Mesenchymal stem cell (in vitro differentiated cells and primary cell): ENCODE measurements at regions not wholly inside any gene's neighbourhood (a gene's known extent, or its start where the extent isn't known, plus 50 kb on each side); places are given as distances from the start of the nearest gene placed in this dataset.

Experiments
- DNase-seq: peaks from one replicate; pipeline ENCODE4 v3.0.0-alpha.2; 2013
- H2AFZ ChIP-seq: one replicate; pipeline ENCODE4 v1.6.1; 2013; ENCODE audit warnings: low read depth, mild to moderate bottlenecking, control low read depth, inconsistent platforms, low read length, moderate library complexity
- H2AK5ac ChIP-seq: 2 replicates; pipeline ENCODE4 v1.6.1; 2013; ENCODE audit warnings: low read length, moderate library complexity, mild to moderate bottlenecking, inconsistent platforms; ENCODE audit not compliant: severe bottlenecking
- H2BK120ac ChIP-seq: one replicate; pipeline ENCODE4 v1.6.1; 2013; ENCODE audit warnings: low read depth, mild to moderate bottlenecking, inconsistent platforms, low read length, moderate library complexity
- H2BK12ac ChIP-seq, 2 experiments: one replicate each; pipeline ENCODE4 v1.6.1; 2013; ENCODE audit warnings: inconsistent platforms in 2 of 2, low read length in 2 of 2, mild to moderate bottlenecking in 2 of 2, moderate library complexity in 2 of 2, control low read depth in 1 of 2
- H2BK15ac ChIP-seq: one replicate; pipeline ENCODE4 v1.6.1; 2013; ENCODE audit warnings: mild to moderate bottlenecking, low read depth, inconsistent platforms; ENCODE audit not compliant: poor library complexity, severe bottlenecking
- H2BK5ac ChIP-seq: 2 replicates; pipeline ENCODE4 v1.6.1; 2013; ENCODE audit warnings: low read depth, mild to moderate bottlenecking, low read length, control low read depth, inconsistent platforms; ENCODE audit not compliant: poor library complexity, severe bottlenecking
- H3K14ac ChIP-seq, 2 experiments: one replicate each; pipeline ENCODE4 v1.6.1; 2013; ENCODE audit warnings: inconsistent platforms in 2 of 2, low read length in 2 of 2, control low read depth in 1 of 2, mild to moderate bottlenecking in 1 of 2, moderate library complexity in 1 of 2
- H3K18ac ChIP-seq, 2 experiments: one replicate each; pipeline ENCODE4 v1.6.1; 2013; ENCODE audit warnings: inconsistent platforms in 2 of 2, low read length in 2 of 2, control low read depth in 1 of 2, low read depth in 1 of 2, mild to moderate bottlenecking in 1 of 2
- H3K23ac ChIP-seq, 2 experiments: one replicate each; pipeline ENCODE4 v1.6.1; 2013; ENCODE audit warnings: inconsistent platforms in 2 of 2, low read length in 2 of 2, mild to moderate bottlenecking in 2 of 2, moderate library complexity in 2 of 2, control low read depth in 1 of 2
- H3K27ac ChIP-seq: 2 replicates; pipeline ENCODE4 v1.5.1; 2013; ENCODE audit warnings: mild to moderate bottlenecking, moderate library complexity, low read length, control low read depth, inconsistent platforms; ENCODE audit not compliant: poor library complexity, severe bottlenecking
- H3K27me3 ChIP-seq, 2 experiments: 2 replicates each; pipeline versions ENCODE4 v1.6.1 to v1.7.0; 2013; ENCODE audit warnings: low read length in 2 of 2, mild to moderate bottlenecking in 2 of 2, moderate library complexity in 2 of 2, control low read depth in 1 of 2, inconsistent platforms in 1 of 2; ENCODE audit not compliant: control insufficient read depth in 1 of 2, insufficient read depth in 1 of 2
- H3K36me3 ChIP-seq, 2 experiments: 2 replicates each; pipeline versions ENCODE4 v1.6.1 to v1.7.0; 2013; ENCODE audit warnings: low read length in 2 of 2, control low read depth in 1 of 2, inconsistent platforms in 1 of 2, low read depth in 1 of 2, mild to moderate bottlenecking in 1 of 2; ENCODE audit not compliant: insufficient read depth in 2 of 2, control insufficient read depth in 1 of 2
- H3K4ac ChIP-seq, 2 experiments: one replicate each; pipeline ENCODE4 v1.6.1; 2013; ENCODE audit warnings: inconsistent platforms in 2 of 2, low read length in 2 of 2, mild to moderate bottlenecking in 2 of 2, moderate library complexity in 2 of 2, control low read depth in 1 of 2, low read depth in 1 of 2
- H3K4me1 ChIP-seq: 2 replicates; pipeline ENCODE4 v1.6.1; 2013; ENCODE audit warnings: low read depth, low read length, control low read depth; ENCODE audit not compliant: control insufficient read depth, insufficient read depth
- H3K4me2 ChIP-seq: 2 replicates; pipeline ENCODE4 v1.6.1; 2013; ENCODE audit warnings: low read length, mild to moderate bottlenecking, inconsistent platforms; ENCODE audit not compliant: poor library complexity, severe bottlenecking
- H3K4me3 ChIP-seq, 2 experiments: 2 replicates each; pipeline versions ENCODE4 v1.5.1 to v1.7.0; 2013; ENCODE audit warnings: low read length in 2 of 2, mild to moderate bottlenecking in 2 of 2, control low read depth in 1 of 2, low read depth in 1 of 2; ENCODE audit not compliant: insufficient read depth in 1 of 2
- H3K79me1 ChIP-seq: replicated peaks from 2 replicates; pipeline ENCODE4 v1.6.1; 2013; ENCODE audit warnings: mild to moderate bottlenecking, control low read depth, low read length, inconsistent platforms; ENCODE audit not compliant: poor library complexity, severe bottlenecking
- H3K9ac ChIP-seq: 2 replicates; pipeline ENCODE4 v1.7.0; 2013; ENCODE audit warnings: mild to moderate bottlenecking, low read length, moderate library complexity
- H3K9me3 ChIP-seq: 2 replicates; pipeline ENCODE4 v1.7.0; 2013; ENCODE audit warnings: mild to moderate bottlenecking, low read length; ENCODE audit not compliant: control insufficient read depth
- H4K8ac ChIP-seq: one replicate; pipeline ENCODE4 v1.6.1; 2013; ENCODE audit warnings: inconsistent platforms, mild to moderate bottlenecking, low read length, moderate library complexity
- H4K91ac ChIP-seq: one replicate; pipeline ENCODE4 v1.6.1; 2013; ENCODE audit warnings: mild to moderate bottlenecking, low read length, inconsistent platforms
- WGBS: methylation state at CpG from one replicate; pipeline ENCODE4 v1.1.7; 2013; ENCODE audit warnings: mixed read lengths; 5-methylcytosine and 5-hydroxymethylcytosine counted together

GRCh38 chr14:48435221-48435620, 759.8 kb upstream of the MDGA2 start:
- no peaks in the 10 kb centered on the region for H3K27me3 ChIP-seq
- no peaks in the 10 kb centered on the region for H3K36me3 ChIP-seq
- DNase-seq = no peak
- H3K23ac ChIP-seq = no peak overlapping the region
- no peak overlapping the region for H3K14ac ChIP-seq
- no peak overlapping the region for H3K27ac ChIP-seq
- no peak overlapping the region for H3K4me3 ChIP-seq
- WGBS = 67% methylated on average over 2 of the region's 2 CpGs
- H3K4me2 ChIP-seq = no peak overlapping the region
- H4K91ac ChIP-seq = no peak overlapping the region
- no peak overlapping the region for H3K9ac ChIP-seq
- no peak overlapping the region for H2BK120ac ChIP-seq
- no peak overlapping the region for H3K18ac ChIP-seq
- no peak overlapping the region for H2BK5ac ChIP-seq
- no peak overlapping the region for H2BK15ac ChIP-seq
- no peaks in the 10 kb centered on the region for H3K9me3 ChIP-seq
- no peak overlapping the region for H2AFZ ChIP-seq
- H2AK5ac ChIP-seq = no peak overlapping the region
- H2BK12ac ChIP-seq = no peak overlapping the region
- no peaks in the 10 kb centered on the region for H3K79me1 ChIP-seq
- H3K4me1 ChIP-seq = no peaks in the 10 kb centered on the region
- no peak overlapping the region for H3K4ac ChIP-seq
- H4K8ac ChIP-seq = no peak overlapping the region

- Histone ChIP-seq H2AFZ (no peak overlapping the region), H4K91ac (no peak overlapping the region), H3K4me1 (no peaks in the 10 kb centered on the region), H3K79me1 (no peaks in the 10 kb centered on the region), H2BK15ac (no peak overlapping the region), H2BK5ac (no peak overlapping the region), H3K14ac (no peak overlapping the region), H2BK12ac (no peak overlapping the region), H3K4ac (no peak overlapping the region), H4K8ac (no peak overlapping the region), H3K18ac (no peak overlapping the region), H3K4me2 (no peak overlapping the region), H3K36me3 (no peaks in the 10 kb centered on the region), H2BK120ac (no peak overlapping the region), H3K4me3 (no peak overlapping the region), H3K9ac (no peak overlapping the region), H3K23ac (no peak overlapping the region), H3K27me3 (no peaks in the 10 kb centered on the region), H3K27ac (no peak overlapping the region), H2AK5ac (no peak overlapping the region), H3K9me3 (no peaks in the 10 kb centered on the region)
- no peak for DNase-seq
- WGBS = 83% methylated on average over 5 of the region's 5 CpGs
Observed at GRCh38 chr14:48430805-48431204, 755.4 kb upstream of the MDGA2 start.

GRCh38 chr14:48429512-48429911, 754.1 kb upstream of the MDGA2 start:
- Histone ChIP-seq H4K91ac (no peak overlapping the region), H3K4me2 (no peak overlapping the region), H3K23ac (no peak overlapping the region), H3K4me3 (no peak overlapping the region), H3K9ac (no peak overlapping the region), H3K27ac (no peak overlapping the region), H3K79me1 (no peaks in the 10 kb centered on the region), H3K36me3 (no peaks in the 10 kb centered on the region), H3K27me3 (no peaks in the 10 kb centered on the region), H2AFZ (no peak overlapping the region), H2BK15ac (no peak overlapping the region), H3K4me1 (no peaks in the 10 kb centered on the region), H3K14ac (no peak overlapping the region), H4K8ac (no peak overlapping the region), H3K4ac (no peak overlapping the region), H2BK120ac (no peak overlapping the region), H3K18ac (no peak overlapping the region), H2AK5ac (no peak overlapping the region), H2BK12ac (no peak overlapping the region), H3K9me3 (no peaks in the 10 kb centered on the region), H2BK5ac (no peak overlapping the region)
- no CpG with 5 or more reads among the region's 2 CpGs for whole genome bisulfite sequencing
- no peak for DNase-seq

GRCh38 chr14:48417715-48418500, 742.5 kb upstream of the MDGA2 start:
- WGBS = 95% methylated on average over 4 of the region's 4 CpGs
- Histone ChIP-seq H3K14ac (peak overlapping the region in 1 of 2 experiments; percentile 64), H3K4me1 (no peaks in the 10 kb centered on the region), H3K9ac (no peak overlapping the region), H2AFZ (no peak overlapping the region), H2BK5ac (no peak overlapping the region), H4K8ac (no peak overlapping the region), H3K18ac (no peak overlapping the region), H2BK120ac (no peak overlapping the region), H4K91ac (no peak overlapping the region), H3K4ac (no peak overlapping the region), H3K79me1 (no peaks in the 10 kb centered on the region), H3K4me2 (no peak overlapping the region), H3K27me3 (no peaks in the 10 kb centered on the region), H2AK5ac (no peak overlapping the region), H3K27ac (no peak overlapping the region), H3K9me3 (peaks cover 8% of the 10 kb centered on the region), H3K23ac (no peak overlapping the region), H2BK12ac (no peak overlapping the region), H3K4me3 (no peak overlapping the region), H3K36me3 (no peaks in the 10 kb centered on the region), H2BK15ac (no peak overlapping the region)
- DNase-seq = no peak
